ENCODE measurements at regions not wholly inside any gene's neighbourhood (a gene's known extent, or its start where the extent isn't known, plus 50 kb on each side); places are given as distances from the start of the nearest gene placed in this dataset.

- Histone ChIP-seq H3K23ac (ENCODE audit: low read depth, low read length) (no peak overlapping the region), H3K4me1 (ENCODE audit: control insufficient read depth, insufficient read depth, low read length) (no peaks in the 10 kb centered on the region), H4K8ac (ENCODE audit: low read depth in 2 of 2, low read length in 2 of 2) (no peak overlapping the region), H2BK5ac (ENCODE audit: low read depth, low read length, poor library complexity, severe bottlenecking) (no peak overlapping the region), H2AK5ac (ENCODE audit: low read depth, low read length) (no peak overlapping the region), H2BK20ac (ENCODE audit: low read depth, low read length) (no peak overlapping the region), H2BK120ac (ENCODE audit: low read depth, low read length) (no peak overlapping the region), H3K27me3 (ENCODE audit: control insufficient read depth, insufficient read depth, low read length) (no peaks in the 10 kb centered on the region), H3K79me1 (ENCODE audit: low read depth in 1 of 2, low read length in 2 of 2) (no peaks in the 10 kb centered on the region), H3K18ac (ENCODE audit: low read depth, low read length) (no peak overlapping the region), H3K27ac (ENCODE audit: insufficient read depth, low read length) (no peak overlapping the region), H3K9ac (ENCODE audit: low read depth, low read length) (no peak overlapping the region), H2BK15ac (ENCODE audit: low read depth, low read length) (no peak overlapping the region), H3K4ac (ENCODE audit: low read depth, low read length) (no peak overlapping the region), H2AFZ (replicated peaks; ENCODE audit: low read length, poor library complexity) (no peak overlapping the region), H3K36me3 (ENCODE audit: control insufficient read depth, insufficient read depth, low read length) (no peaks in the 10 kb centered on the region), H2AK9ac (replicated peaks; ENCODE audit: low read depth, low read length, poor library complexity) (no peak overlapping the region), H3K4me3 (ENCODE audit: insufficient read depth, low read depth, low read length) (no peak overlapping the region), H3K4me2 (ENCODE audit: low read depth, low read length) (no peak overlapping the region), H3K9me3 (ENCODE audit: control insufficient read depth, insufficient read depth, low read length) (0 out of 2 replicates have a peak, but pooled peaks cover 3% of the 10 kb centered on the region), H4K91ac (ENCODE audit: insufficient read depth, low read depth, low read length) (no peak overlapping the region), H4K20me1 (ENCODE audit: insufficient read depth, low read length) (no peaks in the 10 kb centered on the region), H3K14ac (replicated peaks; ENCODE audit: low read depth, low read length) (no peak overlapping the region), H3K56ac (ENCODE audit: extremely low read depth, insufficient read depth, low read length) (no peak overlapping the region), H4K5ac (ENCODE audit: low read depth, low read length) (no peak overlapping the region), H3K9me1 (ENCODE audit: insufficient read depth, low read length) (no peaks in the 10 kb centered on the region)
- ATAC-seq (ENCODE audit: low read depth) (no peak), DNase-seq (no peak)
- POLR2A ChIA-PET (ENCODE audit: unreplicated experiment) = no interaction called here
- in situ Hi-C loops (cut with MboI; ENCODE audit: low sequenced_read_pairs) = no loop called here
- intact Hi-C loops (cut with micrococcal nuclease) = no loop called here
- no CpG with 5 or more reads among the region's 2 CpGs for WGBS, 2 experiments (ENCODE audit: extremely low coverage in 2 of 2, insufficient read length in 1 of 2)
- dilution Hi-C loops (cut with HindIII; ENCODE audit: low sequenced_read_pairs, unreplicated experiment) = no loop called here
- no TSS peak for BruUV-seq (replicated peaks)
- TF ChIP-seq RAD21 (IDR thresholded peaks at IDR 0.05; ENCODE audit: low read length) (no peak), SMC3 (IDR thresholded peaks at IDR 0.05; ENCODE audit: low read depth, low read length) (no peak), NFE2L2 (IDR thresholded peaks at IDR 0.05; ENCODE audit: low read depth, low read length) (no peak), ELK1 (IDR thresholded peaks at IDR 0.05; ENCODE audit: borderline replicate concordance, low read depth, low read length) (no peak), MAZ (IDR thresholded peaks at IDR 0.05; ENCODE audit: borderline replicate concordance, low read depth, low read length) (no peak), FOS (IDR thresholded peaks at IDR 0.05; ENCODE audit: low read depth, low read length) (no peak), POLR2A (IDR thresholded peaks at IDR 0.05; ENCODE audit: low read depth, low read length) (no peak), CEBPB (IDR thresholded peaks at IDR 0.05; ENCODE audit: low read depth, low read length) (no peak), CHD1 (IDR thresholded peaks at IDR 0.05; ENCODE audit: low read depth, low read length) (no peak), USF2 (IDR thresholded peaks at IDR 0.05; ENCODE audit: low read depth, low read length) (no peak)
- TF ChIP-seq, protein P1, sequence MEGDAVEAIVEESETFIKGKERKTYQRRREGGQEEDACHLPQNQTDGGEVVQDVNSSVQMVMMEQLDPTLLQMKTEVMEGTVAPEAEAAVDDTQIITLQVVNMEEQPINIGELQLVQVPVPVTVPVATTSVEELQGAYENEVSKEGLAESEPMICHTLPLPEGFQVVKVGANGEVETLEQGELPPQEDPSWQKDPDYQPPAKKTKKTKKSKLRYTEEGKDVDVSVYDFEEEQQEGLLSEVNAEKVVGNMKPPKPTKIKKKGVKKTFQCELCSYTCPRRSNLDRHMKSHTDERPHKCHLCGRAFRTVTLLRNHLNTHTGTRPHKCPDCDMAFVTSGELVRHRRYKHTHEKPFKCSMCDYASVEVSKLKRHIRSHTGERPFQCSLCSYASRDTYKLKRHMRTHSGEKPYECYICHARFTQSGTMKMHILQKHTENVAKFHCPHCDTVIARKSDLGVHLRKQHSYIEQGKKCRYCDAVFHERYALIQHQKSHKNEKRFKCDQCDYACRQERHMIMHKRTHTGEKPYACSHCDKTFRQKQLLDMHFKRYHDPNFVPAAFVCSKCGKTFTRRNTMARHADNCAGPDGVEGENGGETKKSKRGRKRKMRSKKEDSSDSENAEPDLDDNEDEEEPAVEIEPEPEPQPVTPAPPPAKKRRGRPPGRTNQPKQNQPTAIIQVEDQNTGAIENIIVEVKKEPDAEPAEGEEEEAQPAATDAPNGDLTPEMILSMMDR (conservative IDR thresholded peaks at IDR 0.05; ENCODE audit: low read depth, low read length) = no peak
- CTCF ChIA-PET = no interaction called here
These were observed 296.7 kb downstream of the TRAM1L1 start for GRCh38 chr4:116788723-116789122.

Measured in IMR-90 (cell line).